ENCODE measurements at regions not wholly inside any gene's neighbourhood (a gene's known extent, or its start where the extent isn't known, plus 50 kb on each side); places are given as distances from the start of the nearest gene placed in this dataset.

- no peak for DNase-seq (ENCODE audit: low read depth in 2 of 2)
- no peaks in the 10 kb centered on the region for H3K27me3 ChIP-seq (ENCODE audit: control insufficient read depth, insufficient read depth, low read length)
- H3K4me3 ChIP-seq (replicated peaks in 1 of 4; ENCODE audit: control extremely low read depth in 1 of 4, insufficient read depth in 1 of 4, low read depth in 3 of 4, low read length in 4 of 4) = no peak overlapping the region
- no peaks in the 10 kb centered on the region for H3K36me3 ChIP-seq (ENCODE audit: control insufficient read depth, insufficient read depth, low read length)
- TF ChIP-seq EZH2 (IDR thresholded peaks at IDR 0.05; ENCODE audit: low read length, missing control alignments) = no peak
- no peak for TF ChIP-seq CTCF (conservative IDR thresholded peaks at IDR 0.05 in 1 of 2, IDR thresholded peaks at IDR 0.05 in 1 of 2; ENCODE audit: low read depth in 1 of 2, low read length in 2 of 2)
- H2AFZ ChIP-seq (ENCODE audit: low read length) = no peak overlapping the region
- H3K9ac ChIP-seq (ENCODE audit: insufficient read depth, low read length) = no peak overlapping the region
- no peaks in the 10 kb centered on the region for H3K9me3 ChIP-seq (ENCODE audit: control insufficient read depth, insufficient read depth, low read depth, low read length)
- H3K4me1 ChIP-seq (ENCODE audit: control insufficient read depth, extremely low read depth, insufficient read depth, low read length) = no peaks in the 10 kb centered on the region
- H3K27ac ChIP-seq (ENCODE audit: insufficient read depth, low read length) = no peak overlapping the region
- H3K4me2 ChIP-seq (ENCODE audit: extremely low read depth, insufficient read depth, low read length) = no peak overlapping the region
- H3K79me2 ChIP-seq (ENCODE audit: control insufficient read depth, insufficient read depth, low read length) = no peaks in the 10 kb centered on the region
- no peaks in the 10 kb centered on the region for H4K20me1 ChIP-seq (ENCODE audit: control insufficient read depth, extremely low read depth, insufficient read depth, low read length)
These were observed 288.9 kb downstream of the KCNRG start for GRCh38 chr13:50303963-50304721.

GRCh38 chr13:50306156-50306555, 290.9 kb downstream of the KCNRG start:
- Histone ChIP-seq H3K4me2 (ENCODE audit: extremely low read depth, insufficient read depth, low read length) (no peak overlapping the region), H3K9ac (ENCODE audit: insufficient read depth, low read length) (no peak overlapping the region), H3K4me1 (ENCODE audit: control insufficient read depth, extremely low read depth, insufficient read depth, low read length) (no peaks in the 10 kb centered on the region), H3K79me2 (ENCODE audit: control insufficient read depth, insufficient read depth, low read length) (no peaks in the 10 kb centered on the region), H3K36me3 (ENCODE audit: control insufficient read depth, insufficient read depth, low read length) (no peaks in the 10 kb centered on the region), H3K27me3 (ENCODE audit: control insufficient read depth, insufficient read depth, low read length) (no peaks in the 10 kb centered on the region), H3K9me3 (ENCODE audit: control insufficient read depth, insufficient read depth, low read depth, low read length) (no peaks in the 10 kb centered on the region), H4K20me1 (ENCODE audit: control insufficient read depth, extremely low read depth, insufficient read depth, low read length) (no peaks in the 10 kb centered on the region), H2AFZ (ENCODE audit: low read length) (no peak overlapping the region), H3K27ac (ENCODE audit: insufficient read depth, low read length) (no peak overlapping the region), H3K4me3 (replicated peaks in 1 of 4; ENCODE audit: control extremely low read depth in 1 of 4, insufficient read depth in 1 of 4, low read depth in 3 of 4, low read length in 4 of 4) (no peak overlapping the region)
- DNase-seq (ENCODE audit: low read depth in 2 of 2) = no peak
- TF ChIP-seq CTCF (conservative IDR thresholded peaks at IDR 0.05 in 1 of 2, IDR thresholded peaks at IDR 0.05 in 1 of 2; ENCODE audit: low read depth in 1 of 2, low read length in 2 of 2) (no peak), EZH2 (IDR thresholded peaks at IDR 0.05; ENCODE audit: low read length, missing control alignments) (no peak)

- H3K79me2 ChIP-seq (ENCODE audit: control insufficient read depth, insufficient read depth, low read length) = no peaks in the 10 kb centered on the region
- no peak for TF ChIP-seq CTCF (conservative IDR thresholded peaks at IDR 0.05 in 1 of 2, IDR thresholded peaks at IDR 0.05 in 1 of 2; ENCODE audit: low read depth in 1 of 2, low read length in 2 of 2)
- no peak for TF ChIP-seq EZH2 (IDR thresholded peaks at IDR 0.05; ENCODE audit: low read length, missing control alignments)
- no peak overlapping the region for H3K4me2 ChIP-seq (ENCODE audit: extremely low read depth, insufficient read depth, low read length)
- H3K4me3 ChIP-seq (replicated peaks in 1 of 4; ENCODE audit: control extremely low read depth in 1 of 4, insufficient read depth in 1 of 4, low read depth in 3 of 4, low read length in 4 of 4) = no peak overlapping the region
- peak in 1 of 2 donors; percentile 51 for DNase-seq (ENCODE audit: low read depth in 2 of 2)
- H3K9me3 ChIP-seq (ENCODE audit: control insufficient read depth, insufficient read depth, low read depth, low read length) = no peaks in the 10 kb centered on the region
- H3K27me3 ChIP-seq (ENCODE audit: control insufficient read depth, insufficient read depth, low read length) = no peaks in the 10 kb centered on the region
- no peak overlapping the region for H3K27ac ChIP-seq (ENCODE audit: insufficient read depth, low read length)
- H3K9ac ChIP-seq (ENCODE audit: insufficient read depth, low read length) = no peak overlapping the region
- H4K20me1 ChIP-seq (ENCODE audit: control insufficient read depth, extremely low read depth, insufficient read depth, low read length) = no peaks in the 10 kb centered on the region
- H2AFZ ChIP-seq (ENCODE audit: low read length) = peak overlapping the region; percentile 9
- H3K4me1 ChIP-seq (ENCODE audit: control insufficient read depth, extremely low read depth, insufficient read depth, low read length) = no peaks in the 10 kb centered on the region
- no peaks in the 10 kb centered on the region for H3K36me3 ChIP-seq (ENCODE audit: control insufficient read depth, insufficient read depth, low read length)
These were observed 294.1 kb downstream of the KCNRG start for GRCh38 chr13:50309318-50309717.

Data from fibroblast of lung (primary cell).